Hypothalamus (tissue), 51 donors: ENCODE measurements at regions not wholly inside any gene's neighbourhood (a gene's known extent, or its start where the extent isn't known, plus 50 kb on each side); places are given as distances from the start of the nearest gene placed in this dataset.

Experiments
- DNase-seq, 51 donors: peaks; one replicate each; lab custom pipeline; 2025; lab: John Stamatoyannopoulos, UW

- no peak for DNase-seq
These were observed 248.6 kb upstream of the GSE1 start for GRCh38 chr16:85364323-85365040.

GRCh38 chr16:85365120-85365519, 248.0 kb upstream of the GSE1 start:
- DNase-seq, result no peak

- DNase-seq, result peak in 21 of 51 donors; percentile 8 to 51 (median 26)
These were observed 246.9 kb upstream of the GSE1 start for GRCh38 chr16:85366031-85366763.

GRCh38 chr16:85367485-85367884, 245.6 kb upstream of the GSE1 start:
- no peak for DNase-seq

GRCh38 chr16:85369060-85369459, 244.1 kb upstream of the GSE1 start:
- no peak for DNase-seq

GRCh38 chr16:85369741-85370528, 243.2 kb upstream of the GSE1 start:
- peak in 23 of 51 donors; percentile 4 to 53 (median 26) for DNase-seq

GRCh38 chr16:85370543-85370880, 242.6 kb upstream of the GSE1 start:
- DNase-seq, result no peak

GRCh38 chr16:85370881-85371651, 242.1 kb upstream of the GSE1 start:
- DNase-seq, result peak in 18 of 51 donors; percentile 13 to 45 (median 28)

- DNase-seq, result no peak
These were observed 241.2 kb upstream of the GSE1 start for GRCh38 chr16:85371948-85372347.

GRCh38 chr16:85372627-85373372, 240.3 kb upstream of the GSE1 start:
- peak in 3 of 51 donors; percentile 8 to 37 (median 16) for DNase-seq

- no peak for DNase-seq
These were observed 239.2 kb upstream of the GSE1 start for GRCh38 chr16:85373741-85374570.

- DNase-seq, result no peak
These were observed 238.6 kb upstream of the GSE1 start for GRCh38 chr16:85374571-85374872.

- no peak for DNase-seq
These were observed 237.8 kb upstream of the GSE1 start for GRCh38 chr16:85375282-85375681.

GRCh38 chr16:85376292-85377095, 236.6 kb upstream of the GSE1 start:
- peak in 43 of 51 donors; percentile 10 to 79 (median 56) for DNase-seq

- DNase-seq, result peak in 1 of 51 donors; percentile 49
These were observed 235.6 kb upstream of the GSE1 start for GRCh38 chr16:85377388-85378144.

GRCh38 chr16:85378145-85379040, 234.7 kb upstream of the GSE1 start:
- DNase-seq, result peak in 1 of 51 donors; percentile 14
